ENCODE measurements at regions not wholly inside any gene's neighbourhood (a gene's known extent, or its start where the extent isn't known, plus 50 kb on each side); places are given as distances from the start of the nearest gene placed in this dataset.

GRCh38 chr13:86757236-86757978 lies 913.8 kb upstream of the SLITRK5 start:
- DNase-seq = no peak

DNA sequence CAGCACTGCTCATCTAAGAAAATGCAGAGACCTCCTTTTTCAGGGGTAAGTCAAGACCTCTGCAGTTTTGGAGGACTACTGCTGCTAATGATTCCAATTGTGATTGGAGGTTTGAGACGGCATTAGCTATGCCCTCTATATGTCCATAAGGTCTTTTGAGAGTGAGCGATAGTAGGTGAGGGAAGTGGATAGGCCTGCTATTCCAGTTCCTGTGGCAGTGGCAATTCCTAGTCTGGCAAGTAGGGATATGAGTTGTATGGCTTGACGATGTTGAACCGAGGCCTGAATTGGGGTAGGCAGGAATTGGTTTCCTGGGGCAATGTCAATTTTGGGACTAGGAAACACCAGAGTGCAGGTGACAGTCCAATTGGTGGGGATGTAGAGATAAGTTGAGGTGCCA lies 913.1 kb upstream of the SLITRK5 start:
- no peak for DNase-seq

- DNase-seq = no peak
These were observed 910.6 kb upstream of the SLITRK5 start for GRCh38 chr13:86760620-86761019.

DNA sequence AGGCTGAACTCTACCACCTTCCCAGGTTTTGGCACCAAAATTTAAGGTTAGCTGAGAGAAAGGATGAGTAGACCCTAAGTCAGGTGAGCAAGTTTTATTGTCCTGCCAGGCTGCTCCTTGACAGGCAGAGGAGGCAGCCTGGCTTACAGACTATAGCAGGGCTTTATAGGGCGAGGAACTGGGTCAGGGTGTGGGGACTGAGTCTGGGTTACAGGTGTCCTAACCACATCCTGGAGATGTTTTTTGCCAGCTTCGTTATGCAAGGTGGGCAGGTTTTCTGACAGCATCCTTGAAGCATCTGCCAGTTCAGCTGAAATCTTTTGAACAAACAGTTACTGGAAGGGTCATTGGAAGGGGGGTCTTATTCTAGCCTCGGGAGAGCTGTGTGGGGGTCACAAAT lies 905.7 kb upstream of the SLITRK5 start:
- DNase-seq = no peak

- DNase-seq = no peak
These were observed 882.6 kb upstream of the SLITRK5 start for GRCh38 chr13:86788616-86789015.

- DNase-seq = no peak
These were observed 879.0 kb upstream of the SLITRK5 start for GRCh38 chr13:86792153-86792651.

- DNase-seq = no peak
These were observed 875.3 kb upstream of the SLITRK5 start for GRCh38 chr13:86795858-86796257.

DNA sequence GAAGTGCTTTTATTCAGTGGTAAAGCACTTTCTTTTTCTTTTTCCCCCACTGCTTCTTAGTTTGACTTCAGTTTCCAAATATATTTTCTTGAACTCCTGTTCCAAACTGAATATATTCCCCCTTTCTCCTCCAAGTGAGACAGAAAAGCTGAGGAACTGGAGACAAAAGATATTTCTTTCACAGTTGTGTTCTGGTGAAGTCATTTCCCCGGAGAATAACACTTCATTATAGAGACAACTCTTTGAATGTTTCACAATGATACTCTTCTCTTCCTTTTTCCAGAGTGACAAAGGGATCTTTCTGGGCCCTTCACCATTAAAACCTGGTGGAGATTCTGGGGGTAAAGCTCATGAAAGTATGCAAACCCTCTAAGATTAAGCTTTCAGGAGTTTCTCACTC lies 860.8 kb upstream of the SLITRK5 start:
- DNase-seq = no peak

- DNase-seq = no peak
These were observed 858.0 kb upstream of the SLITRK5 start for GRCh38 chr13:86813198-86813597.

GRCh38 chr13:86825410-86825809 lies 845.8 kb upstream of the SLITRK5 start:
- no peak for DNase-seq

GRCh38 chr13:86826232-86826631 lies 844.9 kb upstream of the SLITRK5 start:
- no peak for DNase-seq

DNA sequence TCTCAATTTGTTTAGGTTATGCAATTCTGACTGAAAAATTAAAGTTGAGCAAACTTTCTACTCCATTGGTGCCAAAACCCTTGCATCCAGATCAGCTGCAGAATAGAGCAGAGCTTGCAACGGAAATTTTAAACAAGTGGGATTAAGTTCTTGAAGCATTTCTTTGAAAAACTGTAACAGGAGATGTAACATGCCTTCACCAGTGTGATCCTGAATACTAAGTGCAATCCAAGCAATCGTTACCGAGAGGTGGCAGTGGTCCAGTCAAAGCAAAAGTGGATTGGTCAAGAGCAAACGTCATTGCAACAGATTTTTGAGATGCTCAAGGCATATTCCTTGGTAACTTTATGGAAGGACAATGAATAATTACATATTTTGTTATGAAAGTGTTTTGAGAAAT lies 841.1 kb upstream of the SLITRK5 start:
- DNase-seq = no peak

DNA sequence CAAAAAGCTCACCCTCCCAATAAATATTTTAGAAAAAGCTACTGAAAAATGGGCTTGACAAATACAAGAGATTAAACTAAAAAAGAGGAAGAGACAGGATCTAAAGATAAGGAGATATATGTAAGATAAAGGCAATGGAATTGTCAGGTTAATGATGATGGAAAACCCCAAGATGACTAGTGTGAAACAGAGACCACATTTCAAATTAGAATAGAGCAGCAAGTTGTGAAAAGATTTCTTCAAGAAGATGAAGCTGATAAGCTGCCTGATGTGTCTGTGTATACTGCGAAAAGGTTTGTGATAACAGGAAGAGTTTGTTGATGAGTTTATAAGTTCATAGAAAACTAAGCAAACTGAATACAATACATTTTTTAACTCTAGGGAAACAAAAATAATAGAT lies 840.1 kb upstream of the SLITRK5 start:
- no peak for DNase-seq

DNA sequence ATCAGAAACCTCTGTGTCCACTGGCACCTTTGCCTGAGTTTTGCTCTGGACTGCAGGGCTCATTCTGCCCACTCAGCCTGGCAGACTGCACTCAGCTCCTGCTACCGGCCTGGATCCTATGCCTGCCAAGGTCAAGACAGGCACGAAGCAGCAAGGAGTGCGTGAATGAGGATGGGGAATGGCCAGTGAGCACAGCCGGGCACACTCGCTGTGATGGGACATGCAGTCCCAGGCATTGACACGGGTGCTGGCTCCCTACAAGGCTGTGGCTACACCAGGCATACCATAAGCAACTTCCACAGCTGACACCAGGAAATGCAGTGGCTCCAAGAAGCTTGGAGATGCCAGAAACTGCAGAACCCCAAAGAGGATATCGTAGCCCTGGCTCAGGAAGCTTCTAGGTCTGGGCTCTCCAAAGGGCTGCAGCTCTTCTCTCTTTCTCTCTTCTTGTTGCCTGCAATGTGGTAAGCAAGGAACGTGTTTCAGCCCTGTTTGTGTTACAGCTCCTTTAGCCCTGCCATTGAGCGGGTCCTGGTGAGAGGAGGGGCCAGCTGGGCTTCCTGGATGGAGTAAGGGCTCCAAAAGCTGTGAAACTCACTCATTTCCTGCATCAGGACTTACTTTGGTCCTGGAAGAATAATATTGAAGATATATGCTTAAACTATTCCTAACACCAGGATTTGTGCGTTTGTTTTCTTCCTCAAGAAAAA lies 832.6 kb upstream of the SLITRK5 start:
- DNase-seq = no peak

- DNase-seq = peak; percentile 43
These were observed 832.0 kb upstream of the SLITRK5 start for GRCh38 chr13:86839221-86839620.

DNA sequence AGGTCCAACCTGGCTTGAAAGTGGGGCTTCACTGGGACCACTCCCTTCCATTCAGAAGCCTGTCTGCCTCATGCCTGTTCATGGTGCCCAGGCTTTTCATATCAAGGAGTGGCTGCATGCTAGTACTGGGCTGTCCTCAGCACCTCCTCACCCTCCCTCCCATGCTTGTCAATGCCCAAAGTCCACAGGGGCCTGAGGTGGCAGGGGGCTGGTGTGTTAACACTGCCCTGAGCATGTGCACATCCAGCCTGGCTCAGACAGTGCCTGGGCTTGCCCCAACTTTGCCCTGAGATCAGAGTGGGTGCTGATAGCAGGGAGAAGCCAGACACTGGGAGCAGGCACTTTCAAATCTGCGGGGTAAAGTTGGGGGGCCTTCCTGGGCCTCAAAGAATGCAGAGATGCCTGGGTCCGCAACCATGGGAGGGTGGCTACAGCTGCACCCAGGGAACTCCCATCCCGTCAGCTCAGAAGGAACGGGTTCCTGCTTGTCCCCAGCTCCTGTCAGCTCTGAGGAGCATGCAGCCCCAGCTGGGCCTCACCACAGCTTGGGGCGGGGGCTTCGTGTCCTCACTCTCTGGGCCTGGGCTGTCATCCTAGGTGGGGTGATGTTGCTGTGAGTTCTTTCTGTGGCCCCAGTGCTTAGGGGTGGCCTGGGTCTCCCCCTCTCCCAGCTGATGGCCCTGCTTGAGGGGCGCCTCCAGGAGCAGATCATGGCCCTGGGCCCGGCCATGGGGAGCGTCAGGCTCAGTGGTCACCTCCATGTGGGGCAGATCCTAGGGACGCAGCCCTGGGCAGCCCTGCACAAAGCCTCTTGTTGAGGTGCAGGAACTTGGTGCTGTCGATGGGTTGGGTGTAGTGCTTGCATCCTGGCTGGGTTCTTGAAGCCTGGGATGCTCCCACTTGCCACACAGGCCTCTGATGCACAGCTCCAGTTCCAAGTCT lies 830.6 kb upstream of the SLITRK5 start:
- no peak for DNase-seq

GRCh38 chr13:86841264-86841663 lies 829.9 kb upstream of the SLITRK5 start:
- no peak for DNase-seq

- no peak for DNase-seq
These were observed 824.7 kb upstream of the SLITRK5 start for GRCh38 chr13:86846501-86846900.

DNA sequence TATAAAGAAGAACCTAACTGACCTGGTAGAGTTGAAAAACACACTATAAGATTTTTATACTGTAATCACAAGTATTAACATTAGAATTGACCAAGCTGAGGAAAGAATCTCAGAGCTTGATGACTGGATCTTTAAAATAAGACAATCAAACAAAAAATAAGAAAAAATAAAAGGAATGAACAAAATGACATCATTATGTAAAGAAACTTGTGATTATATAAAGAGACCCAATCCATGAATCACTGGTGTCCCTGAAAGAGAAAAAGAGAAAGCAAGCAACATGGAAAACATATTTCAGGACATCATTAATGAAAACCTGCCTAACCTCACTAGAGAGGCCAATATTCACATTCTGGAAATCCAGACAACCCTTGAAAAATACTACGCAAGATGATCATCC lies 822.5 kb upstream of the SLITRK5 start:
- no peak for DNase-seq

- DNase-seq = no peak
These were observed 814.2 kb upstream of the SLITRK5 start for GRCh38 chr13:86856991-86857390.

DNA sequence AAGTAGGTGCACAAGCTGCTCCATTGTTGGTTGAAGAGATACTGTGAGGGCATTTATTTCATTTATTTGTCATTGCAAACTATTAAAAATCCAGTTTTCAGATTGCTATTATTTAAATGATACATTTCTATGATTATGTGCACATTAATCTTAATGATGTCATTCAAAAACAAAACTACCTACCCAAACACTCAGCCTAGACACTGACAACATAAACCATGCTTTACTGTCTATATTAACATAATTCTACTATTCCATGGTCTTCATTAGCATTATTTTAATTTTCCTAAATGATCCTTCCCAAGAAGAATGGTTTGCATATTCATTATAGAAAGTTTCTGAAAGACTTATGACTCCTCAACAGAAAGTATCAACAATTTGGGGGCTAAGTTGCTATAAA lies 813.0 kb upstream of the SLITRK5 start:
- no peak for DNase-seq

DNA sequence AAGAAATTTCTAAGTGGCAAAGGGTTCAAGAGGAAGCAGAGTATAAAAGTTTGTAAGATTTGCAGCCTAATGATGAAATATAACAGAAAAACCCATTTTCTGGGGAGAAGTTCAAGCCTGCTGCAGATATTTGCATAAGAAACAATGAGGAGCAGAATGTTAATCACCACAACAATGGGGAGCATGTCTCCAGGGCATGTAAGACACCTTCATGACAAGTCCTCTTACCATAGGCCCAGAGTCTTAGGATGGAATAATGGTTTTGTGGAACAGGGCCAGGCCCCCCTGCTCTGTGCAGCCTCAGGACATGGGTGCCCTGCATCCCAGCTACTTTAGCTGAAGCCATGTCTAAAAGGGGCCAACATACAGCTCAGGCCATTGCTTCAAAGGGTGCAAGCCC lies 809.0 kb upstream of the SLITRK5 start:
- no peak for DNase-seq

DNA sequence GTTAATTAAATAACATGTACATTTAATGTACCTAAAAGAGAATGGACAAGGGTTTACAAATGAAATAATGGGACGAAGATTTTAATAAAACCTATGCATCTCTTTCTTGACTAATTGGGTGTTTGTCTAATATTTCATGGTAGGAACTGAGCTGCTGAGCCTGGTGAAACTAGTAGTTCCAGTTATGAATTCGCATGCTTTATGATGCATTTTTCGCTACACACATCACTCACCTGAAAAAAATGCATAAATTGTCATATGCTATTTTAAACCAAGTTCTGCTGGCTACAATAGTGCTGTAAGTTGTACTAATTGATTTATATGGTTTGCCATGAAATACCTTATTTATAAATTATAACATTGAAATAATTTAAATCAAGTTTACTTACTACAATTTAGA lies 806.8 kb upstream of the SLITRK5 start:
- DNase-seq = no peak

Measured in MV-4-11 (cell line).